ENCODE measurements at regions not wholly inside any gene's neighbourhood (a gene's known extent, or its start where the extent isn't known, plus 50 kb on each side); places are given as distances from the start of the nearest gene placed in this dataset.

- Histone ChIP-seq H3K27ac (no peak overlapping the region), H3K4me1 (ENCODE audit: control insufficient read depth in 1 of 2, low read depth in 2 of 2) (no peaks in the 10 kb centered on the region), H3K27me3 (replicated peaks; ENCODE audit: insufficient read depth) (no peaks in the 10 kb centered on the region), H3K9me3 (peaks cover 5% of the 10 kb centered on the region), H3K36me3 (no peaks in the 10 kb centered on the region), H3K4me3 (no peak overlapping the region)
- TF ChIP-seq CTCF (IDR thresholded peaks at IDR 0.05) = no peak
- DNase-seq (ENCODE audit: low spot score) (no peak), ATAC-seq (ENCODE audit: insufficient number of reproducible peaks, low FRiP score, low read depth) (no peak)
Observed at GRCh38 chr5:2556375-2556966, 195.0 kb downstream of the IRX2 start.

- no peak for ATAC-seq (ENCODE audit: insufficient number of reproducible peaks, low FRiP score, low read depth)
- no peak for TF ChIP-seq CTCF (IDR thresholded peaks at IDR 0.05)
- Histone ChIP-seq H3K4me1 (ENCODE audit: control insufficient read depth in 1 of 2, low read depth in 2 of 2) (no peaks in the 10 kb centered on the region), H3K4me3 (no peak overlapping the region), H3K27ac (no peak overlapping the region), H3K36me3 (no peaks in the 10 kb centered on the region), H3K27me3 (replicated peaks; ENCODE audit: insufficient read depth) (no peaks in the 10 kb centered on the region), H3K9me3 (peaks cover 5% of the 10 kb centered on the region)
- DNase-seq (ENCODE audit: low spot score) = no peak
Observed at GRCh38 chr5:2553611-2554010, 197.9 kb downstream of the IRX2 start.

- peaks cover 5% of the 10 kb centered on the region for H3K9me3 ChIP-seq
- H3K27me3 ChIP-seq (replicated peaks; ENCODE audit: insufficient read depth) = no peaks in the 10 kb centered on the region
- TF ChIP-seq CTCF (IDR thresholded peaks at IDR 0.05) = no peak
- no peak overlapping the region for H3K4me3 ChIP-seq
- H3K27ac ChIP-seq = no peak overlapping the region
- ATAC-seq (ENCODE audit: insufficient number of reproducible peaks, low FRiP score, low read depth) (no peak), DNase-seq (ENCODE audit: low spot score) (no peak)
- H3K4me1 ChIP-seq (ENCODE audit: control insufficient read depth in 1 of 2, low read depth in 2 of 2) = no peaks in the 10 kb centered on the region
- H3K36me3 ChIP-seq = no peaks in the 10 kb centered on the region
Observed at GRCh38 chr5:2550509-2550908, 201.0 kb downstream of the IRX2 start.

GRCh38 chr5:2549900-2550299 is 201.6 kb downstream of the IRX2 start:
- no peaks in the 10 kb centered on the region for H3K27me3 ChIP-seq (replicated peaks; ENCODE audit: insufficient read depth)
- no peak overlapping the region for H3K4me3 ChIP-seq
- TF ChIP-seq CTCF (IDR thresholded peaks at IDR 0.05) = no peak
- peaks cover 5% of the 10 kb centered on the region for H3K9me3 ChIP-seq
- H3K36me3 ChIP-seq = no peaks in the 10 kb centered on the region
- ATAC-seq (ENCODE audit: insufficient number of reproducible peaks, low FRiP score, low read depth) = no peak
- DNase-seq (ENCODE audit: low spot score) = no peak
- H3K4me1 ChIP-seq (ENCODE audit: control insufficient read depth in 1 of 2, low read depth in 2 of 2) = no peaks in the 10 kb centered on the region
- no peak overlapping the region for H3K27ac ChIP-seq

- Histone ChIP-seq H3K9me3 (peaks cover 4% of the 10 kb centered on the region), H3K36me3 (no peaks in the 10 kb centered on the region), H3K27me3 (replicated peaks; ENCODE audit: insufficient read depth) (no peaks in the 10 kb centered on the region), H3K27ac (no peak overlapping the region), H3K4me3 (no peak overlapping the region), H3K4me1 (ENCODE audit: control insufficient read depth in 1 of 2, low read depth in 2 of 2) (no peaks in the 10 kb centered on the region)
- no peak for DNase-seq (ENCODE audit: low spot score)
- ATAC-seq (ENCODE audit: insufficient number of reproducible peaks, low FRiP score, low read depth) = no peak
- no peak for TF ChIP-seq CTCF (IDR thresholded peaks at IDR 0.05)
Observed at GRCh38 chr5:2549354-2549753, 202.1 kb downstream of the IRX2 start.
